HG02798 (cell line): ENCODE measurements at regions not wholly inside any gene's neighbourhood (a gene's known extent, or its start where the extent isn't known, plus 50 kb on each side); places are given as distances from the start of the nearest gene placed in this dataset.
"Not testable (repeated sequence)": the region's sequence is repeated elsewhere in the genome, so short reads cannot be mapped to it uniquely, and the experiment has no call there.

Experiments used
- ATAC-seq: cut with Tn5 transposase; IDR thresholded peaks from one replicate; pipeline ENCODE4 v1.9.1; 2021; ENCODE audit warnings: mild to moderate bottlenecking; ENCODE audit not compliant: unreplicated experiment, poor library complexity

- no peak for ATAC-seq
Measured at GRCh38 chr9:73919712-73920111, 577.4 kb upstream of the RORB start.

- no peak for ATAC-seq
Measured at GRCh38 chr9:73923796-73924195, 573.3 kb upstream of the RORB start.

- no peak for ATAC-seq
Measured at GRCh38 chr9:73951147-73951546, 546.0 kb upstream of the RORB start.

GRCh38 chr9:73962792-73963191 is 534.3 kb upstream of the RORB start:
- ATAC-seq, result no peak

GRCh38 chr9:73969936-73970335 is 527.2 kb upstream of the RORB start:
- ATAC-seq, result no peak

- ATAC-seq, result not testable (repeated sequence)
Measured at GRCh38 chr9:73976424-73976823, 520.7 kb upstream of the RORB start.

- ATAC-seq, result no peak
Measured at GRCh38 chr9:73979894-73980264, 517.3 kb upstream of the RORB start.

GRCh38 chr9:73980754-73981153 is 516.4 kb upstream of the RORB start:
- ATAC-seq, result no peak

GRCh38 chr9:73981405-73981804 is 515.7 kb upstream of the RORB start:
- ATAC-seq, result no peak

GRCh38 chr9:73995836-73996235 is 501.3 kb upstream of the RORB start:
- no peak for ATAC-seq

- ATAC-seq, result no peak
Measured at GRCh38 chr9:73996844-73997243, 500.3 kb upstream of the RORB start.

- no peak for ATAC-seq
Measured at GRCh38 chr9:74001382-74001781, 495.8 kb upstream of the RORB start.

GRCh38 chr9:74006935-74007334 is 490.2 kb upstream of the RORB start:
- ATAC-seq, result no peak

- no peak for ATAC-seq
Measured at GRCh38 chr9:74007833-74008232, 489.3 kb upstream of the RORB start.

- ATAC-seq, result no peak
Measured at GRCh38 chr9:74016004-74016403, 481.1 kb upstream of the RORB start.

- no peak for ATAC-seq
Measured at GRCh38 chr9:74025402-74025925, 471.7 kb upstream of the RORB start.

- no peak for ATAC-seq
Measured at GRCh38 chr9:74032421-74032820, 464.7 kb upstream of the RORB start.

GRCh38 chr9:74035786-74036185 is 461.3 kb upstream of the RORB start:
- peak; percentile 41 for ATAC-seq

- ATAC-seq, result peak; percentile 84
Measured at GRCh38 chr9:74036549-74037231, 460.4 kb upstream of the RORB start.

GRCh38 chr9:74037274-74037673 is 459.9 kb upstream of the RORB start:
- ATAC-seq, result no peak

- ATAC-seq, result no peak
Measured at GRCh38 chr9:74041588-74041987, 455.5 kb upstream of the RORB start.

GRCh38 chr9:74044844-74045243 is 452.3 kb upstream of the RORB start:
- no peak for ATAC-seq
